ENCODE measurements at regions not wholly inside any gene's neighbourhood (a gene's known extent, or its start where the extent isn't known, plus 50 kb on each side); places are given as distances from the start of the nearest gene placed in this dataset.
"Not testable (repeated sequence)": the region's sequence is repeated elsewhere in the genome, so short reads cannot be mapped to it uniquely, and the experiment has no call there.

- no peak for DNase-seq
Measured at GRCh38 chr10:11663763-11664555, 52.5 kb upstream of the USP6NL start.

GRCh38 chr10:11663126-11663515, 51.7 kb upstream of the USP6NL start:
- not testable (repeated sequence) for DNase-seq

GRCh38 chr10:11661441-11661840, 50.0 kb upstream of the USP6NL start:
- no peak for DNase-seq
